ENCODE measurements at regions not wholly inside any gene's neighbourhood (a gene's known extent, or its start where the extent isn't known, plus 50 kb on each side); places are given as distances from the start of the nearest gene placed in this dataset.
A peak's percentile ranks its signal among the peaks of the same experiment; 100 is the strongest.

- Histone ChIP-seq H3K27ac (no peak overlapping the region), H3K4me1 (peaks cover 0 to 10% (median 0%) of the 10 kb centered on the region in 12 donors), H3K9me3 (no peaks in the 10 kb centered on the region), H3K4me3 (no peak overlapping the region), H3K27me3 (no peaks in the 10 kb centered on the region), H3K36me3 (no peaks in the 10 kb centered on the region)
- TF ChIP-seq CTCF (IDR thresholded peaks at IDR 0.05), result no peak
- TF ChIP-seq POLR2A (IDR thresholded peaks at IDR 0.05), result no peak
- DNase-seq (peak in 4 of 5 donors; percentile 28 to 60 (median 58)), ATAC-seq (peak; percentile 72 to 99 (median 92))
- intact Hi-C loops (cut with DNase I), result no loop called here
- WGBS, 4 donors, result 71 to 96% (median 87%) methylated on average over 3 of the region's 3 CpGs
These were observed 329.7 kb downstream of the FSIP2 start for GRCh38 chr2:186068139-186068801.

- WGBS, 4 donors, result 88 to 95% (median 92%) methylated on average over 2 of the region's 2 CpGs
- ATAC-seq, result no peak
These were observed 331.1 kb downstream of the FSIP2 start for GRCh38 chr2:186069676-186070075.

GRCh38 chr2:186085226-186085625 lies 346.6 kb downstream of the FSIP2 start:
- Histone ChIP-seq H3K4me1 (peaks cover 0 to 10% (median 0%) of the 10 kb centered on the region in 12 donors), H3K27me3 (no peaks in the 10 kb centered on the region), H3K4me3 (no peak overlapping the region), H3K27ac (no peak overlapping the region), H3K36me3 (peaks cover 0 to 4% (median 0%) of the 10 kb centered on the region in 9 donors), H3K9me3 (peaks cover 0 to 7% (median 0%) of the 10 kb centered on the region in 12 donors)
- no peak for TF ChIP-seq POLR2A (IDR thresholded peaks at IDR 0.05)
- no peak for TF ChIP-seq CTCF (IDR thresholded peaks at IDR 0.05)
- ATAC-seq, result no peak
- DNase-seq, result no peak
- intact Hi-C loops (cut with DNase I), result no loop called here
- WGBS, 4 donors, result 64 to 83% (median 66%) methylated on average over 1 of the region's 1 CpG

More at GRCh38 chr2:186069676-186070075, 331.1 kb downstream of the FSIP2 start:
- no peak for DNase-seq
- Histone ChIP-seq H3K27me3 (no peaks in the 10 kb centered on the region), H3K27ac (no peak overlapping the region), H3K36me3 (no peaks in the 10 kb centered on the region), H3K4me1 (peaks cover 0 to 10% (median 0%) of the 10 kb centered on the region in 12 donors), H3K4me3 (no peak overlapping the region), H3K9me3 (no peaks in the 10 kb centered on the region)
- TF ChIP-seq POLR2A (IDR thresholded peaks at IDR 0.05) (no peak), CTCF (IDR thresholded peaks at IDR 0.05) (no peak)
- intact Hi-C loops (cut with DNase I), result no loop called here

GRCh38 chr2:186093174-186093573 lies 354.6 kb downstream of the FSIP2 start:
- no peaks in the 10 kb centered on the region for H3K4me1 ChIP-seq
- no peak for DNase-seq
- no peaks in the 10 kb centered on the region for H3K36me3 ChIP-seq
- TF ChIP-seq POLR2A (IDR thresholded peaks at IDR 0.05) (no peak), CTCF (IDR thresholded peaks at IDR 0.05) (no peak)
- H3K27ac ChIP-seq, result no peak overlapping the region
- 55 to 76% (median 67%) methylated on average over 1 of the region's 1 CpG for WGBS, 4 donors
- no peak overlapping the region for H3K4me3 ChIP-seq
- peaks cover 0 to 9% (median 0%) of the 10 kb centered on the region in 12 donors for H3K9me3 ChIP-seq
- intact Hi-C loops (cut with DNase I), result no loop called here
- H3K27me3 ChIP-seq, result no peaks in the 10 kb centered on the region
- ATAC-seq, result peak in 1 of 4 donors; percentile 45
